NB4 (cell line): ENCODE measurements at regions not wholly inside any gene's neighbourhood (a gene's known extent, or its start where the extent isn't known, plus 50 kb on each side); places are given as distances from the start of the nearest gene placed in this dataset.

Experiments
- MYC ChIP-seq: IDR thresholded peaks from 2 replicates; pipeline ENCODE4 v1.6.1; 2011; ENCODE audit warnings: low read depth, low read length
- POLR2A ChIP-seq: IDR thresholded peaks from 2 replicates; pipeline ENCODE4 v1.6.1; 2011; ENCODE audit warnings: mild to moderate bottlenecking; ENCODE audit not compliant: insufficient read length; ENCODE audit errors: extremely low read depth
- TF ChIP-seq, protein P1 (sequence below): IDR thresholded peaks from one replicate; pipeline ENCODE4 v1.5.1; 2012; ENCODE audit warnings: low read depth, low read length
- TF ChIP-seq, protein P2 (sequence below): IDR thresholded peaks from 2 replicates; pipeline ENCODE4 v1.6.1; 2011; ENCODE audit warnings: low read depth, low read length

DNA sequence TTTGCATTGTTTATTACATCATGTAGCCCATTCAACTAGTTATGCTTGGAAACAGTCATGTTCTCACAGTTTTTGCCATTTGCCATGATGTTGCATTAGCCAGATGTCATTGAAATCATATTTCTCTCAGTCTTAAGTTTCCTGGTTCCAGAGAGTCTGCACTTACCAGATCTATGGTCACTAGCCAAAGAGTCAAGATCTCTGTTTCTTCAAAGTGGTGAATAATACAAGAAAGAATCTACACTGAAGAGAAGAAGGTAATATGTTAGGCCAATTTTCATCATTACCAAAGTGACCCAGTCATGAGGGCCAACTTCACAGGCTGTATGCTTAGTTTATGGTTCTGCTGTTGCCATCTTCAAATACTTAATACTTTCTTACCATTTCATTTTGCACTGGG is 89.0 kb upstream of the PHYHIPL start:
- TF ChIP-seq, protein P1, sequence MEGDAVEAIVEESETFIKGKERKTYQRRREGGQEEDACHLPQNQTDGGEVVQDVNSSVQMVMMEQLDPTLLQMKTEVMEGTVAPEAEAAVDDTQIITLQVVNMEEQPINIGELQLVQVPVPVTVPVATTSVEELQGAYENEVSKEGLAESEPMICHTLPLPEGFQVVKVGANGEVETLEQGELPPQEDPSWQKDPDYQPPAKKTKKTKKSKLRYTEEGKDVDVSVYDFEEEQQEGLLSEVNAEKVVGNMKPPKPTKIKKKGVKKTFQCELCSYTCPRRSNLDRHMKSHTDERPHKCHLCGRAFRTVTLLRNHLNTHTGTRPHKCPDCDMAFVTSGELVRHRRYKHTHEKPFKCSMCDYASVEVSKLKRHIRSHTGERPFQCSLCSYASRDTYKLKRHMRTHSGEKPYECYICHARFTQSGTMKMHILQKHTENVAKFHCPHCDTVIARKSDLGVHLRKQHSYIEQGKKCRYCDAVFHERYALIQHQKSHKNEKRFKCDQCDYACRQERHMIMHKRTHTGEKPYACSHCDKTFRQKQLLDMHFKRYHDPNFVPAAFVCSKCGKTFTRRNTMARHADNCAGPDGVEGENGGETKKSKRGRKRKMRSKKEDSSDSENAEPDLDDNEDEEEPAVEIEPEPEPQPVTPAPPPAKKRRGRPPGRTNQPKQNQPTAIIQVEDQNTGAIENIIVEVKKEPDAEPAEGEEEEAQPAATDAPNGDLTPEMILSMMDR = no peak
- TF ChIP-seq, protein P2, sequence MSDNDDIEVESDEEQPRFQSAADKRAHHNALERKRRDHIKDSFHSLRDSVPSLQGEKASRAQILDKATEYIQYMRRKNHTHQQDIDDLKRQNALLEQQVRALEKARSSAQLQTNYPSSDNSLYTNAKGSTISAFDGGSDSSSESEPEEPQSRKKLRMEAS = no peak
- TF ChIP-seq MYC (no peak), POLR2A (no peak)
